ENCODE measurements at regions not wholly inside any gene's neighbourhood (a gene's known extent, or its start where the extent isn't known, plus 50 kb on each side); places are given as distances from the start of the nearest gene placed in this dataset.

GRCh38 chr10:22481687-22482539, 136.6 kb downstream of the SPAG6 start:
- H3K27me3 ChIP-seq (ENCODE audit: control insufficient read depth, insufficient read depth, low read length) = no peaks in the 10 kb centered on the region
- no peak overlapping the region for H3K9ac ChIP-seq (ENCODE audit: low read length)
- no peak overlapping the region for H3K4me3 ChIP-seq (ENCODE audit: low read length)
- no peak overlapping the region for H3K27ac ChIP-seq (ENCODE audit: low read depth, low read length)
- H3K36me3 ChIP-seq (ENCODE audit: control insufficient read depth, insufficient read depth, low read length) = no peaks in the 10 kb centered on the region
- no peaks in the 10 kb centered on the region for H3K4me1 ChIP-seq (ENCODE audit: control insufficient read depth, insufficient read depth, low read length)

- H3K4me3 ChIP-seq (ENCODE audit: low read length) = no peak overlapping the region
- no peaks in the 10 kb centered on the region for H3K36me3 ChIP-seq (ENCODE audit: control insufficient read depth, insufficient read depth, low read length)
- H3K4me1 ChIP-seq (ENCODE audit: control insufficient read depth, insufficient read depth, low read length) = no peaks in the 10 kb centered on the region
- no peak overlapping the region for H3K9ac ChIP-seq (ENCODE audit: low read length)
- no peaks in the 10 kb centered on the region for H3K27me3 ChIP-seq (ENCODE audit: control insufficient read depth, insufficient read depth, low read length)
- no peak overlapping the region for H3K27ac ChIP-seq (ENCODE audit: low read depth, low read length)
These were observed 137.8 kb downstream of the SPAG6 start for GRCh38 chr10:22483132-22483531.
